Stimulated activated CD4-positive, alpha-beta T cell treated with anti-CD3 and anti-CD28 coated beads, Interleukin-4, amount 100 ng/mL, for 4 hours (primary cell): ENCODE measurements at regions not wholly inside any gene's neighbourhood (a gene's known extent, or its start where the extent isn't known, plus 50 kb on each side); places are given as distances from the start of the nearest gene placed in this dataset.
"Not testable (repeated sequence)": the region's sequence is repeated elsewhere in the genome, so short reads cannot be mapped to it uniquely, and the experiment has no call there.

Source experiments
- DNase-seq, 2 experiments: peaks; one replicate each; pipeline ENCODE4 v3.0.0-alpha.2; 2020

DNA sequence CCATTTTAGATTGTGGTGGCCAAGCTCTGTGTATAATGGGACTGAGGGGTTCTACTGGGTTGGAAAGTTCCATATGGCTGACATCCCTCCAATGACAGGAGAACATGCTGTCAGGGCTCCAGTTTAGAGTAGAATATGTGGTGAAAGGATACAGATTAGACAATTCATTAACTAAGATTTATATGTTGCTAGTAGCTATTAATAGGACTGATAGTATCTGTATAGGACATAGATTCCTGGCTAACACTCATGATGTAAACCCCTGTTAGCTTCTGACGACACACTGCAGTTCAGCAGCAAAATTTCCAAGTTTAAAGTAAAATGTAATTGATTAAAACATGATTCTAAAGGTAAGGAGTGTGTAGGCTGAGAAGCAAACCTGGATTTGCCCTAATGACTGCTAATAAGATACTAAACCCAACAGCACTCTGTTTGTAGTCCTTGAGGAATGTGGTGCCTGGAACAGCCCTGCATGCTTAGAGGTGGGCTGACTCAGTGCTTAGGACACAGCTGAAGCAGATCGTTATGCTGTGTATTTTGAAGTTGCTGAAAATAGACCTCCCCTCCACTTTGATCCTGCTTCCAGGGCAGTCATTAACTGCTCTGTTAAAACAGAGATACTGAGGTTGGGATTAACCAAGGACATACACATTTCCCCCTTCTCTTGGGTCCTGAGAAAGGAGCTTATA lies 1129.6 kb downstream of the SORCS3 start:
- no peak for DNase-seq

DNA sequence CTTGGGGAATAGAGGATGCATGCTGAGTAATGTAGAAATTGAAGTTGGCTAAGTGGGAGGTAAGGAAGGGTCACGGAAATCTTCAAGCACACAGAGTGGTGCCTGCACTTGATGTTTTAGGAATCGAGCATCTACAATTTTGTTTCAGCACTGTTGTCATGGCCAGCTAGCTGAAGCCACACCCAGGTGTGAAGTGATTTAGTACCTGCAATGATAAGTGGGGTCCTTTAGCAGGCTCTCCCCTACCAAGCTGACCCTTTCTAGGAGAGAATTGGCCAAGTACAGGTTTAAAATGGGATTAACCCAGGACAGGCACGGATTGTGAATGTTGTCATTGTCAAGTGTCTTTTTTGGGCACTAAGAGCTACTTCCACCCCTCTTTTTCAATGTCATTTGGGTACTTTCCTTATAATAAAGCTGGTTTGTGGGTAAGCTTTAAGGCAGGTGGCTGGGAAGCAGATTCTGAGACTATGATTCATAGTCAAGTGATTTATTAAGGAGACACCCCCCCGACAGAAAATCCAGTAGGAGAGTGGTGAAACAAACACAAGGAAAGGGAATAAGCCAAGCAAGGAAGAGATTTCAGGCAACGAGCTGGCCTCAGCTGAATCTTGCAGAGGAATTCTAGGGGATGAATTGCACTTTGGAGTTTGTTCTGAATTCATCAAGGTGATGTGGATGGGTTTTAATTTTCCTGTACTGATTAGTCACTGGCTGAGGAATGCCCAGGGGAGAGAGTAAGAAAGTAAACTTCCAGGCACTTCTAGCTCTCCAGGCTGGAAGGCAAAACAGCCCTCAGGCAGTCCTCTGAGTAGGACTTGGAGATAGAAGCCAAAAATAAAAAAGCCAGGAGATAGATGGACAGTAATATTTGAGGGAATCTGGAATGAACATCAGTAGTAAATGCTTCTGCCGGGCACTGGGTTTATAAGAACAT lies 1128.4 kb downstream of the SORCS3 start:
- no peak for DNase-seq

DNA sequence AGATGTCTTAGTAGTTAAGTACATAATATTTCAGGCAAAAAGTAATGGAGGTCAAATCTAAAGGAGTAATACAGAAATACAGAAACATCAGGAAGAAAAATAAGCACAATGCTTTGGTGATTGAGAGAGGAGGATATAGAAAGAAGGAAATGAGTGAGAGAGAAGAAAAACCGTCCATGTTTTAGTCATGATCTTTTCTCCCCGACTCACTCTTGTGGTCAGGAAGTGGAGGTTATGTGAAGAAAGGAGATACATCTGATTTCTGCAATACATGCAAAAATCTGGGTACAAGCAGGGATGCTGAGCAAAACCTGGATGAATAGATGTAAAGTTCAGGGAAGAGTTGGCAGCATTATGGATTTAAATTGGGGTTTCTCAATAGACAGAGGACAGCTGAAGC lies 1122.5 kb downstream of the SORCS3 start:
- no peak for DNase-seq

DNA sequence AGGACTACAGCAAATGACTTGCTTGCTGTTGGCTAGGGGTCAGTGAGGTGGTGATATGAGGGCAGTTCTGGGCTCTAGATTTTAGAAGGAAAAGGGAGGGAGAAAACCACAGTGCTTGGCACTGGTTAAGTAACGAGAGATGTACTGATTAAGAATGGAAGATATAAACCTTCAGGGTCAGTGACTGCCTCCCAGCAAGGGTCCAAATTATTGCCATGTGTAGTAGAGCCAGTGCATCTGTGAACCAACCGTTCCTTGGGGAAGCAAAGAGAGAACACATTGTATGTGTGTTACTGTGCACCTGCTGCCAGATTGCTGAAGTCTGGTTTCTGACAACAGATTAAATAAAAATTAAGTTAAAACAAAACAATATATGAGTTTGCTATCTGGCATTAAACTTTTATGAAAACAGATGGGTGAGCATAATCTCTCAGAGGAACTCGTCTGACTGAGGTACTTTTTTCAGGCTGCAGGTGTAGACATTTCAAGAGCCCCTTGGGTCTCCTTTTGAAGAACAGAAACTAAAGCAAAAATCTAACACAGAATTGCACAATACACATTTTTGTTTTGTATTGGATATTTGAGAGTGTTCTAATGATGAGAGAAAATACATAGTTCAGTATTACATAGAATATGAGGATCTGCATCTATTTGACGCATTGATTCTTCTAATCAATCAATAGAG lies 1120.6 kb downstream of the SORCS3 start:
- no peak for DNase-seq

DNA sequence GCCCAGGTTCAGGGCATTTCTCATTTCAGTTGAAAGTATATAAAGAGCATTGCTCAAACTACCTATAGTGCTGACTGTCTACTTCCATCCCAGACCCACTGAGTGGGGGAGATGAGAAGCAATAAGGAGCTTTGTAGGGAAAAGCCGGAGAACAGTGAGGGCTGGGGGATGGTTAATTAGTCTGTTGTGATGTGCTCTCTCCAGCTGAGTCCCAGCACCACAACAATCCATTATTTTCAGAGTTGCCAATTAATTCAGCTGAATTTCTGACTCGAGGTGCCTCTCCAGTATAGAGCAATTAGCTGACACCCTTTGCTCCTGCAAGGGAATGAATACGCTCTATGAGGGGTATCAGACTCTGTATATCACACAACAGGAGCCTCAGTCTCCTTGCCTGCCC lies 1118.6 kb downstream of the SORCS3 start:
- DNase-seq, result no peak

DNA sequence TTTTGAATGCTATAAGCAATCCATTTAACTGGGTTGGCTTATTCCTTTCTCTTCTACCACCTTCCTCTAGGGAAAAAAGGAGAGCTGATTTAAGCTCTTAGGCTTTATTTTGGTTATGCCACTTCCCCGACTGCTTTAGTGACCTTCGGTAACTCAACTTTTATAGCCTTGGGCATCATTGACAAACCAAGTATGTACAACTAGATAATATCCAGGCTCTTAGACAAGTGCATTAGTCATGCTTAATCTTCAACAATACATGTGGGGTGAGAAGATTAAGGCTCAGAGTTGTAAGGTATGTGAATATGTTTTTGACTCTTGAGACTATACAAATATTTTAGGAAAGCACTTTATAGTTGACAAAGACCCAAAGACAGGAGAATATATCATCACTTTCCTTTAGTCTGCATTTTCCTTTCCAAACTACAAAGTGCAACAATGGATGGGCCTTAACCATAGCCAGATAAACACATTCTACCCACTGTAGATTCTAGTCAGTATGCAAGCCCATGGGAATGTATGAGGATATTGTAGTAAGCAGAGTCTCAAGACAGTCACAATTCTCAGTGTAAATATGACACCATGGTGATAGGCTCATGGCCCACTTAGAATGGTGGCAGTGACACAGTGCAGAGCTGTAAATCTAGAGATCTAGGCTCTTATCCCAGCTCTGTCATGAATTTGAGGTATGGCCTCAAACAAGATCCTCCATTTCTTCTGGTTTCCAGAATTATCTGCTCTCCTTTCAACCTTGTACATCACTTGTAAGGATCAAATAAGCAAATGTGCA lies 1117.3 kb downstream of the SORCS3 start:
- no peak for DNase-seq

DNA sequence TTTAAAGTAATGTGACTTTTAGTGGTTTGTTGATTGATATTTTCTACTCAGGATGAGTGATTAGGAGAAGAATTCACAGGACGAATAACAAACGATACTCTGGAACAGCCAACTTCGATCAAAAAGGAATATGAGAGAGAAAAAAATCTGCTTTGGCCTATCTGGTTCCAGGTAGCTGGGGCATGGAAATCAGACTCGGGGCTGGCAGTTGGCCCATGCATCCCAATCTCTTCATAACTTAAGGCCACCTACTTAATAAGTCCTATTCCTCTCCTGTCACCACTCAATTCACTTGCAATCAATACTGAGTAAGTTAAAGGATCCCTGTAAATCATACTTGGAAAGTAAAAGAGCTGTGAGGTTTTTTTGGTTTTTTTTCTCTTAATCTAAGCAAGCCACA lies 1116.2 kb downstream of the SORCS3 start:
- no peak for DNase-seq

DNA sequence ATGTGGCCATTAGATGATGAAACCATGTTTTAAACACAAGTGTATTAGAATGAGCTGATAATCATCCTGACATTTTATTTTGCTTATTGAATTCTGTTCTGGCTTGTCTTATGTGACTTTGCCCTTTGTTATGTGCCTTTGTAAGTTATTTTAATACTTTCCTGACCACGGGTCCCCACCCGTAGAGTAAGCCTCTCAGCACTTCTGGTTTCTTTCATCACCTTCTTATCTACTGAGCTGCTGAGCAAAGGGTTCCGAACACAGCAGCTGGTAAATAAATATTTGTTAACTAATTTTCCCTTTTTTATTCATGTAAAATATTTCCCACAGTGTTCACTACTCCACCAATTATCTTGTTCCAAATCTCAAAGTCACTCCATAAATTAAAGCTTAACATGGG lies 1115.3 kb downstream of the SORCS3 start:
- DNase-seq, result no peak

DNA sequence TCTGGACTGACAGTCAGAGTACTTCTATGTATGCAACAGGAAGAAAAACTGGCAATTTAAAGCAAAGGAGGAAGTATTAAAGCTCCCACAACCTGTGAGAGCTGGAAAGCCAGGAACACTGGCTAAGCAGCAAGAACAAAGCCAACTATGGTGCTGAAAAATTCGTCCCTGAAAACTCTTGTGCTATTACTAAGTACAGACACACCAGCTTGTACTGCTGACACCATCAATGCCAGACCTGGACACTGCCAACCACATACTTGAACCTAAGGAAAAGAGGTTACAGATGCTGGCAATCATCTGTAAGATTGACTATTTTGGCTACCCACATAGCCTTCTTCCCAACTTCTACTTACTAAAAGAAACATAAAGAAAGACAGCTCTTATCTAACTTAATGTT lies 1110.6 kb downstream of the SORCS3 start:
- no peak for DNase-seq

DNA sequence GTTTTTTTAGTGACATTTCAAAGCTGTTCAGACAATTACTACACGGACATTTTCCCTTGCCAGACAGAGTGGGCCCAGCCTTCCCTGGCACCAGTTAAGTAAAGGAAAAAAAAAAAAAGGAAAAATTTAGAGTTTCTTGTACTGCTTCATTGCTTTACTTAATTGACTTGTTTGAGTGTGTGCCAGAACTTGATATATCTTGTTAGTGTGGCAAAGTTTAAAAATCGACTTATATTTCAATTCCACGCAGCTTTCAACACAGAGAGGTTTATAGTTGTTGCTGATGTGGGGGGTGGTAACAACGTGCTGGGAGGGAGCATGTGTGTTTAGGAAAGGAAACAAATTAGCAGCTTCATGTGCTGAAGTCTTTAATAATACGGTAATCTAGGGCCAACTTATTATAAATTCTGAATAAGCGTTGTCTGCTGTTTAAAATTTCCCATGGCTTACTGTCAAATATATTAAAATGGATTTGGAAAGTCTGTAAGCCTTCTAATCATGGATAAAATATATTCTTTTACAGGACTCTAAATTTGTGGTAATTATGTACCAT lies 1104.6 kb downstream of the SORCS3 start:
- no peak for DNase-seq

DNA sequence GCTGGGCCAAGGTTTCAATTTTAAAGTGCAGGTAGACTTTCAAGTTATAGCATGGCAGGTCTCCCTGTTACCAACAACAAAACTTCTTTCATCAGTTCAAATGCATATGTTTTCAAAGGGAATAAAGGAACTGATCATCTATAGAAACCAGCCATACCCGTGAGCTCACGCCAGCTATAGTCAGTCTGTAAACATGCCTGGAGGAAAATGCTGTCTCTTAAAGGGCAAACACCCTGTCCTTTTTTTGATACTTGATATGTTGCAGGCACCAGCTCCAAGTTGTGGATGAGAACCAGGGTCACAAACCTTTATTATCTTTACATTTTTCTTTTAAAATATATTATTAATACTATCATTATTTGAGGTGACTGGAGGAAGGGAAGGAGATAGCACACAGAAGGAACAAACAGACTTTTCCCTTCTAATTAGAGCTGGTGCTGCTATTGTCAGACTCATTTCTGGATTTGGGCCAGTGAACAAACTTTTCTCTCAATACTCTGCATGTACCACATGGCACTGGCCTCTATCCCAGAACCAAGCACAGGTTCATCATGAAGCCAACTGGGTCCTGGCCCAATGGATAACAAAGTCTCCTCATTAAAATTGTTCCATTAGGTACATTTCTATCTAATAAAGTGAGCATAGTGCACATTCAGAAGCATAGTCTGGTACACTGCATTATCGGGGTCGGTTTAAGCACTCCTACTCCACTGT lies 1102.4 kb downstream of the SORCS3 start:
- no peak for DNase-seq

DNA sequence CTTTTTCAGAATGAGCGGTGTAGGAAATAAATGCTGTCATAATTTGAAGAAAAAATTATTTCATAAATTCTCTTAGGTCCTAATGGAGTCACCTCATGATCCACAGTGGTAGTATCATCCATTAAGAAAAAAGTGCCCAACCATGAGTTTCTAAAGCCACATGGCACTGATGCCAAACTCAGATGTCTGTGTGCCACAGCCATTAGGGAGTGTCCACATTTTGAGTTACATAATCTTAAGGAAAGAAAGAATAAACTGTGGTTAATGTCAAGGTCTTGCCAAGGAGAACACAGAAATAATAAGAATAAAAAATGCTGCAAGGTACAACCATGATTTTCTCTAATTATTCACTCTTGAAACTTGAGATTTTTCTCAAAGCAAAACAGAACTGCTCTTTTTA lies 1101.8 kb downstream of the SORCS3 start:
- DNase-seq, result no peak

DNA sequence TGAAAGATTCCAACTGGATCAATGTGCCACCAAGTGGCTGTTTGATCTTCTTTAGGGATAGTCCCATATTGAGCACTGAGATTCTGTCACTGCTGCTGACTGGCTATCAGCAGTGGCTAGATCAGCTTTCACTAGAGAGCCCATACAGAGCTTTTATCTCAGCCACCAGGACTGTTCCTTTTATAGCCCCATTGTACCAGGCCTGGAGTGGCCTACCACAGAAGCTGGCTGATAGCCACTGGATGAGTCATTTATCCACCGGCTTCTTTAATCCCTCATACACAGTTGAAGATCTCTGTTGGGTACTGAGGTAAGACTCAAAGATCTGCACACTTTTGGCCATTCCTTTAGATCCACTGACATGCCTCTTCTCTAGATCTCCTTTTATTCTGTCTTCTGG lies 1101.1 kb downstream of the SORCS3 start:
- DNase-seq, result no peak

DNA sequence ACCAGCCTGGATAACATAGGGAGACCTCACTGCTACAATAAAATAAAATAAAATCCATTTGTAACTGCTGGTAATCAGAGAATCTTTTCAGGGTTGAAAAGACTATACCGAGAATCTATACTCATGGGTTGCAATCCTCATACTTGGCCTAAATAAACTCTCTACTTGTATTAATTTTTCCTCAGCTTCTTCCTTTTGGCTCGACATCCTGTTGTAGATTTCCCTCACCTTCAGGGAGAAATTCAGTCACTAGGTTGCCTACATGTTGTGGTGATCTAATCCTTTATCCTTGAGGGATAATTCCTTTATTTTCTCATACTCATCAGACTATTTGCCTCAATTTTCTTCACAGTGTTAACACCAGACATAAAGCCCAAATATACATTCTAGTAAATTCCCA lies 1093.4 kb downstream of the SORCS3 start:
- DNase-seq, result no peak

DNA sequence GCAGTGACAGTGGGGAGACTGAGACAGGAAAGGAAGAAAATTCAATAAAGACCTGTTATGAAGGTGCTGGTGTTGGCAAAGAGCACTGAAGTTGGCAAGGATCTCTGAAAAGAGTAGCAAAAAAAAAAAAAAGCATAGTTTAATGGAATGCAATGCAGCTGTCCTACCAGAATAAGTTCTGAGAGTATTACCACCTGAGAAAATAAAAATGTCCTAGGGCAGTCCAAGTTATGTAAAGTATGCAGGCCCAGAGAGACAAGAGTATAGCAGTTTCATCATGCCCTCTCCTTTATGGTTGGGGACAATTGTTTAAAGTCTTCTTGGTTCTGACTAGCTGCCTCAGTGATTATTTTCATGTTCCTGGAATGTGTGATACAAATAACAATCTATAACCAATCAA lies 1092.8 kb downstream of the SORCS3 start:
- no peak for DNase-seq

DNA sequence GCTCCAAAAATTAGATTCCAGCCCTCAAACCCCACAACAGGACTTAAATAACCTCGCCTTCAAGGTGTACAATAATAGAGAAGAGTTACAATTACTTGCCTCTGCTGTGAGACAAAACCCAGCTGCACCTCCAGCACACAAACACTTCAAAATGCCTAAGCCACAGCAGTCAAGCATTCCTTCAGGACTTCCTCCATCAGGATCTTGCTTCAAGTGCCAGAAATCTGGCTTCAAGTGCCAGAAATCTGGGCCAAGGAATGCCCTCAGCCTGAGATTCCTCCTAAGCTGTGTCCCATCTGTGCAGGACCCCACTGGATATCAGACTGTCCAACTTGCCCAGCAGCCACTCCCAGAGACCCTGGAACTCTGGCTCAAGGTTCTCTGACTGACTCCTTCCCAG lies 1088.3 kb downstream of the SORCS3 start:
- DNase-seq, result no peak

DNA sequence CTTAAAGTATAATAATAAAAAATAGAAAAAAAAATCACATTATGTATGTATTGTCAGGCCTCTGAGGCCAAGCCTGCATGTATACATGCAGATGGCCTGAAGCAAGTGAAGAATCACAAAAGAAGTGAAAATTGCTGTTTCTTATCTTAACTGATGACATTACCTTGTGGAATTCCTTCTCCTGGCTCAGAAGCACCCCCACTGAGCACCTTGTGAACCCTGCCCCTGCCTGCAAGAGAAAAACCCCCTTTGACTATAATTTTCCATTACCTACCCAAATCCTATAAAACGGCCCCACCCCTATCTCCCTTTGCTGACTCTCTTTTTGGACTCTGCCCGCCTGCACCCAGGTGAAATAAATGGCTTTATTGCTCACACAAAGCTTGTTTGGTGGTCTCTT lies 1086.5 kb downstream of the SORCS3 start:
- not testable (repeated sequence) for DNase-seq

DNA sequence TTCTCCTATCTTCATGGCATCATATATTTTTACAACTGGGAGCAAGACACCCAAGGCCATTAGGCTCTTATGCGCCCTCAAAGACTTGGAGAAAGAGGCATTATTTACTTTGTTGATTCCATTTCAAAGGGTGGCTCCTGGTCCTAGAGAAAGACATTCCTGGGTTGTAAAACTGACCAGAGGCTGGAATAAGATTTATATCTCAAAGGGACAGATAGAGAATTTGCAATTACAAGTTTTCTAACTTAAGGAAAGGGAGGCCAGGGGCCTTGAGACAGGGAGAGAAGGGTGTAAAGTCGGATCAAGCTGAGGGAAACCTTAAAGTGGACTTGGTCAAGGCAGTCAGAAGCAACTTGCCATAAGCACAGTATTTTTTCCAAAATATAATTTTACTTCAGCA lies 1086.0 kb downstream of the SORCS3 start:
- DNase-seq, result no peak

DNA sequence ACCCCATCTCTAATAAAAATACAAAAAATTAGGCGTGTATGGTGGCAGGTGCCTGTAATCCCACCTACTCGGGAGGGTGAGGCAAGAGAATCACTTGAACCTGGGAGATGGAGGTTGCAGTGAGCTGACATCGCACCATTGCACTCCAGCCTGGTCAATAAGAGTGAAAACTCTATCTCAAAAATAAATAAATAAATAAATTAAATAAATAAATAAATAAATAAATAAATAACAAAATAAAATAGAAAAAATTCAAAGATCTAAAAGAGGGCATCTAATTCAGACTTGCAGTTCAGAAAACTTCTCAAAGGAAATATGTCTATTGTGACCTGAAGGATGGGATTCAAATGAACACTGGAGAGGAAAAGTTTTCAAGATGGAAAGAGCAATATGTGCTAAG lies 1085.1 kb downstream of the SORCS3 start:
- no peak for DNase-seq

DNA sequence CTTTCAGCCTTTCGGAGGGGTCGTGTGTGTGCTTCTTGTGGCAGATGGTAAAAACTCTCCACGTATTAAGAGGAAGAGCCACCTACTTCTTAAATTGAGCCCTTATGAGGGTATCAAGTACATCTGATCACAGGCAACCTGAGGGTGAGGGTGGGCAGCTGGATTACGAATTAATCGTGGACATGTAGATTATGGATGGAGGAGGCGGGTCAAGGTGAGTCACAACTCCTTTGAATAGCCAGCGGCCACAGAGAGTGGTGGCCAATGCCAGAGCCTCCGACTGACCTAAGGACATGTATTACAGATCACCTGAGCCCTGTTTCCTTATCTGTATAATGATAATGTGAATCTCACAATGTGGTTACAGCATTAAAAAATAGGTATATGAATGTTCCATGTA lies 1083.9 kb downstream of the SORCS3 start:
- no peak for DNase-seq

DNA sequence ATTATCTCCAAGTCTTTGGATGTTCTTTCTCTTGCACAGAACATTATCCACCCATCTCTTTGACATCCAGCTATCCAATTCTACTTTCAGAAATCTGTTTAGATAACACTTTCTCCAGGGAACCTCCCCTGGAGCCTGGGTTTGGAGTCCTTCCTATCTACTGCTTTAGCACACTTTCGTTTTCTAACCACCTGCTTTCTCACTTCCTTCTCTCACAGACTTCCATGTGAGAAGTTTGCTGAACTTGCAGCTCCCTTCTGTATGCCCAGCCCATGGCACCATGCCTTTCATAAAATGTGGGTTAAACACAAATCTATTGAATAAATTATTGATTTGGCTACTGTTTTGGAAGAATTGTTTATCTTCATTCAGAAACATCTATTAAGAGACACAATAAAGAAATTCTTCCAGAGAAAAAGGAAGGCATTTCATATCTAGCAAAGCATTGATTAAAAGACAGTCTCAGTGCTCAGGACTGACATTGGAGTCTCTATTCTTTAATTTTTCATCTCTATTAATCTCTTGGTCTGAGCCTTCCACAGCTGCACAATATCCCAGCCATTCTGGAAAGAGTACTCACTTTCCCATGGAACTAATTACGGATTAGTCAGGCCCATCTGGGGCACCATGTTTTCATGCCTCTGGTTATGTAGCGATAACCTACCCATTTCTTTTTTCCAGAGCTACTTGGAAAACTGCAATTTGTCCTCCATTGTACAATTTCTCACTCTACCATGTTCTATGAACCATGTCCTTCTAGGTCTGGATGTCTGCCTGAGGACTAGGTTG lies 1077.3 kb downstream of the SORCS3 start:
- no peak for DNase-seq
